CD4-positive, alpha-beta T cell (primary cell): ENCODE measurements at regions not wholly inside any gene's neighbourhood (a gene's known extent, or its start where the extent isn't known, plus 50 kb on each side); places are given as distances from the start of the nearest gene placed in this dataset.

ENCODE experiments used
- ATAC-seq: fragments of 200-7000 bp; cut with Tn5 transposase; one replicate; pipeline ENCODE4 v1.10.0; 2022; ENCODE audit warnings: mild to moderate bottlenecking; ENCODE audit not compliant: poor library complexity
- CTCF ChIA-PET: fragments of 350-600 bp; sonication (Branson Sonifier 250); formaldehyde crosslinking; loops from one replicate; lab custom pipeline; 2021; ENCODE audit warnings: antibody characterized with exemption, inconsistent platforms; lab: Charles Lee
- POLR2A ChIA-PET: fragments of 350-600 bp; sonication (Branson Sonifier 250); formaldehyde crosslinking; loops from one replicate; lab custom pipeline; 2021; ENCODE audit warnings: antibody characterized with exemption, inconsistent platforms; lab: Charles Lee
- DNase-seq, 14 experiments: peaks; one replicate each; pipeline ENCODE4 v3.0.0-alpha.2; 2013 to 2020; ENCODE audit warnings: mixed read lengths in 2 of 14
- H3K27ac ChIP-seq, 2 donors: one replicate each; pipeline versions ENCODE4 v1.5.1 to v1.7.0; 2013; ENCODE audit warnings: low read length in 2 of 2, low read depth in 1 of 2, mild to moderate bottlenecking in 1 of 2
- H3K27me3 ChIP-seq, 2 experiments: 1 replicate in 1 of 2; 2 replicates in 1 of 2; pipeline versions ENCODE4 v1.6.1 to v1.7.0; 2013; ENCODE audit warnings: low read length in 2 of 2, control low read depth in 1 of 2, mild to moderate bottlenecking in 1 of 2, moderate library complexity in 1 of 2; ENCODE audit not compliant: insufficient read depth in 2 of 2, control insufficient read depth in 1 of 2
- H3K36me3 ChIP-seq: one replicate; pipeline ENCODE4 v1.6.1; 2013; ENCODE audit warnings: low read length, control low read depth; ENCODE audit not compliant: insufficient read depth
- H3K4me1 ChIP-seq: one replicate; pipeline ENCODE4 v1.6.1; 2013; ENCODE audit warnings: low read length, control low read depth; ENCODE audit not compliant: insufficient read depth
- H3K4me3 ChIP-seq: one replicate; pipeline ENCODE4 v1.5.1; 2013; ENCODE audit warnings: mild to moderate bottlenecking, low read length, moderate library complexity
- H3K9me3 ChIP-seq, 2 experiments: 1 replicate in 1 of 2; 2 replicates in 1 of 2; pipeline versions ENCODE4 v1.6.1 to v1.7.0; 2013; ENCODE audit warnings: low read length in 2 of 2, mild to moderate bottlenecking in 2 of 2, control low read depth in 1 of 2, moderate library complexity in 1 of 2; ENCODE audit not compliant: control insufficient read depth in 1 of 2, insufficient read depth in 1 of 2
- H3K27ac Mint-ChIP-seq: one replicate; pipeline ENCODE4 v1.8.0; 2020; ENCODE audit warnings: mixed read lengths
- H3K27me3 Mint-ChIP-seq: one replicate; pipeline ENCODE4 v1.8.0; 2021; ENCODE audit warnings: mixed read lengths
- H3K36me3 Mint-ChIP-seq: one replicate; pipeline ENCODE4 v1.8.0; 2021; ENCODE audit warnings: low read depth, mixed read lengths
- H3K4me1 Mint-ChIP-seq: one replicate; pipeline ENCODE4 v1.8.0; 2021; ENCODE audit warnings: low read depth, mixed read lengths
- H3K4me3 Mint-ChIP-seq: one replicate; pipeline ENCODE4 v1.8.0; 2020; ENCODE audit warnings: mild to moderate bottlenecking, mixed read lengths
- H3K9me3 Mint-ChIP-seq: one replicate; pipeline ENCODE4 v1.8.0; 2020; ENCODE audit warnings: mixed read lengths
- intact Hi-C, 2 experiments: fragments of 100-400 bp; cut with DNase I in 1 of 2; cut with micrococcal nuclease in 1 of 2; formaldehyde crosslinking; loops; one replicate each; pipeline versions ENCODE4 v1.15.1 to v1.9.0; 2023 to 2025; cut with DNase I, micrococcal nuclease
- TF ChIP-seq, protein P1 (sequence below): fragments of 200-600 bp; IDR thresholded peaks from one replicate; pipeline ENCODE4 v1.8.0; 2022; ENCODE audit warnings: antibody characterized with exemption, mild to moderate bottlenecking

DNA sequence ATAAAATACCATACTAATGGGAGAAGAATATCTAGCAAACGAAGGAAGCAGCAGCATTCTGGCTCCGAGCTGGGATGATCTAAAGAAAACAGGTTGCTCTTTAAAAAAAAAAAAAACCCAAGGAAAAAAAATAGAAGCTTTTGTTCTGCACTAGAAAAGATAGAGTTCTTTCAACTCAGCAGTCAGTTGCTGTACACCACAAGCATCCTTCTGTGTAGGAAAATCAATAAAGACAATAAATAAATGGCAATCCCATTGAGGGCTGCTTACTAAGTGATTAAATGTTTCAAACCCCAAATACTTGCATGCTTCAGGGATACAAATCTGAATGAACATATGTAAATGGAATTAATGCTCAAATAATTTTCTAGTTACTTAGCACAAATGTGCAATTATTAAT lies 207.1 kb downstream of the TEX36 start:
- intact Hi-C loops: no loop called here
- ChIA-PET POLR2A (no interaction called here), CTCF (no interaction called here)
- H3K27ac Mint-ChIP-seq: no peak overlapping the region
- no peaks in the 10 kb centered on the region for H3K4me1 Mint-ChIP-seq
- no peak overlapping the region for H3K27ac ChIP-seq
- no peak overlapping the region for H3K4me3 ChIP-seq
- peaks cover 34% of the 10 kb centered on the region for H3K27me3 Mint-ChIP-seq
- H3K27me3 ChIP-seq: peaks cover 2 to 6% of the 10 kb centered on the region in 2 experiments
- no peaks in the 10 kb centered on the region for H3K36me3 Mint-ChIP-seq
- peaks cover 3% of the 10 kb centered on the region for H3K9me3 Mint-ChIP-seq
- no peaks in the 10 kb centered on the region for H3K36me3 ChIP-seq
- TF ChIP-seq, protein P1, sequence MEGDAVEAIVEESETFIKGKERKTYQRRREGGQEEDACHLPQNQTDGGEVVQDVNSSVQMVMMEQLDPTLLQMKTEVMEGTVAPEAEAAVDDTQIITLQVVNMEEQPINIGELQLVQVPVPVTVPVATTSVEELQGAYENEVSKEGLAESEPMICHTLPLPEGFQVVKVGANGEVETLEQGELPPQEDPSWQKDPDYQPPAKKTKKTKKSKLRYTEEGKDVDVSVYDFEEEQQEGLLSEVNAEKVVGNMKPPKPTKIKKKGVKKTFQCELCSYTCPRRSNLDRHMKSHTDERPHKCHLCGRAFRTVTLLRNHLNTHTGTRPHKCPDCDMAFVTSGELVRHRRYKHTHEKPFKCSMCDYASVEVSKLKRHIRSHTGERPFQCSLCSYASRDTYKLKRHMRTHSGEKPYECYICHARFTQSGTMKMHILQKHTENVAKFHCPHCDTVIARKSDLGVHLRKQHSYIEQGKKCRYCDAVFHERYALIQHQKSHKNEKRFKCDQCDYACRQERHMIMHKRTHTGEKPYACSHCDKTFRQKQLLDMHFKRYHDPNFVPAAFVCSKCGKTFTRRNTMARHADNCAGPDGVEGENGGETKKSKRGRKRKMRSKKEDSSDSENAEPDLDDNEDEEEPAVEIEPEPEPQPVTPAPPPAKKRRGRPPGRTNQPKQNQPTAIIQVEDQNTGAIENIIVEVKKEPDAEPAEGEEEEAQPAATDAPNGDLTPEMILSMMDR: no peak
- no peaks in the 10 kb centered on the region for H3K9me3 ChIP-seq
- no peak for ATAC-seq
- no peak for DNase-seq
- H3K4me3 Mint-ChIP-seq: no peak overlapping the region
- no peaks in the 10 kb centered on the region for H3K4me1 ChIP-seq

DNA sequence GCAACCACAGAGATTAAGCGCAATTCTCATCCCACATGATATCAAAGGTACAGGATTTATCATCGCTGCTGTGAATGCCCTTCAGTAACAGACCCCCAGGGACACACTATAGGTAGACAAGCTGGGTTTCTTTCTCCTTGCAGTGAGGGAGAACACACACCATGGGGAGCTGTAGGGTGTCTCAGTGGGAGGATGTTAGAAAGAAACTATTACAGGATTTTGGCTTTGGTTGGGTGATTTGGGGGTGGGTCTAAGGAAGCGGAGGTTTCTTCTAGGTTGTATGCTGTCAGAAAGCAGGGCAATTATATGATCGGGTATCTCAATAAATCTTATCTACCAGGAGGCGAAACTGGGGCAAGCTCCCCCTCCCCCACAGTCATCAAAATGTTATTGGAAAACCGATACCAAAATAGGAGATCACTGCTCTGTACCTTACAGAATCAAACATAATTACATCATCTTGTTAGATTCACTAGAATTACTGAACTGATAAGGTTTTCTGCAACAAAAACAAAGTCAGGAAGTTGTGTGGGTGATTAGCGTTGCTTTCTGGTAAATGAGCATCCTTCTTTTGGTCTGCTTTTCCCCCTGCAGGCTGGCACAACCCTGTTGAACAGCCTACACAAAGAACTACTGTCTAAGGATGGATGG lies 209.7 kb downstream of the TEX36 start:
- H3K4me3 ChIP-seq: no peak overlapping the region
- ChIA-PET POLR2A (no interaction called here), CTCF (no interaction called here)
- TF ChIP-seq, protein P1: no peak
- Mint-ChIP-seq H3K27me3 (peaks cover 13% of the 10 kb centered on the region), H3K9me3 (peaks cover 3% of the 10 kb centered on the region), H3K4me1 (no peaks in the 10 kb centered on the region), H3K36me3 (no peaks in the 10 kb centered on the region), H3K4me3 (no peak overlapping the region), H3K27ac (no peak overlapping the region)
- intact Hi-C loops: no loop called here
- H3K4me1 ChIP-seq: no peaks in the 10 kb centered on the region
- no peak overlapping the region for H3K27ac ChIP-seq
- H3K36me3 ChIP-seq: no peaks in the 10 kb centered on the region
- ATAC-seq (no peak), DNase-seq (no peak)
- peaks cover 0 to 6% of the 10 kb centered on the region in 2 experiments for H3K27me3 ChIP-seq
- H3K9me3 ChIP-seq: no peaks in the 10 kb centered on the region

DNA sequence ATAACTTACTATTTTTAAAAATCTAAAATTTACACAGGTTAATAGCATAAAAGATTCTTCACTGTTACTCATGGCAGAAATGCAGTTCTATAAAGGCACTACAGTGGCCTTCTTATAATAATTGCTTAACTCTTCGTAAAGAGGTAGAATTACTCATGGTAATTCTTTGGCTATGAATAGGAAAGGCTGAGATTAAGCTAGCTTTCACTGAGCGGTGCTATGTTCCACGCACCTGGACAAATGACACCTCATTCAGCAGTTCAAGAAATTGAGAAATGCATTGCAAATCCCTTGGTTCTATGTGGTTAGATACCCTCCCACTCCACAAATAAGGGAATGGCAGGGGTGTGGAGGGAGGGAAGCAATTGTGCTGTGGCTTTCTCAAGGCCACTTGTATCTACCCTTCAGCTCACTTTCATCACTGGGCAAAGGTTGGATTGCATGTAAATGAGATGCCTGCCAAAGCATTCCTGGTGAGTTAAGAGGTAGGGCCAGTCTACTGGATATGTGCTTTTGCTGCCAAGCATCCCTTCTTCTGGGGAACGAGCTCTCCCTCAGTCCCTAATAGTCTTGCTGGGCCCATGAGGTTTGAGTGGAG lies 210.9 kb downstream of the TEX36 start:
- Mint-ChIP-seq H3K27ac (no peak overlapping the region), H3K9me3 (peaks cover 3% of the 10 kb centered on the region), H3K4me1 (no peaks in the 10 kb centered on the region), H3K4me3 (no peak overlapping the region), H3K36me3 (no peaks in the 10 kb centered on the region), H3K27me3 (peaks cover 7% of the 10 kb centered on the region)
- Histone ChIP-seq H3K27me3 (no peaks in the 10 kb centered on the region), H3K4me3 (no peak overlapping the region), H3K36me3 (no peaks in the 10 kb centered on the region), H3K4me1 (no peaks in the 10 kb centered on the region), H3K9me3 (no peaks in the 10 kb centered on the region), H3K27ac (no peak overlapping the region)
- DNase-seq (no peak), ATAC-seq (no peak)
- CTCF ChIA-PET: no interaction called here
- TF ChIP-seq, protein P1: no peak
- intact Hi-C loops: no loop called here
- POLR2A ChIA-PET: no interaction called here
